Body of pancreas (tissue), 4 donors: ENCODE measurements at regions not wholly inside any gene's neighbourhood (a gene's known extent, or its start where the extent isn't known, plus 50 kb on each side); places are given as distances from the start of the nearest gene placed in this dataset.

Experiments
- ATAC-seq: fragments of 150-250 bp; one replicate; pipeline ENCODE4 v1.9.1; 2016
- DNase-seq, 4 donors: peaks; one replicate each; pipeline ENCODE4 v3.0.0-alpha.2; 2019
- H3K27ac ChIP-seq, 4 donors: fragments of 200-600 bp; sonication (generic); 1 replicate in 3 of 4; 2 replicates in 1 of 4; pipeline versions ENCODE4 v1.5.1 to v1.6.1; 2016 to 2019; ENCODE audit warnings: mild to moderate bottlenecking in 1 of 4, mixed read lengths in 1 of 4, moderate library complexity in 1 of 4
- H3K27me3 ChIP-seq, 2 donors: fragments of 200-600 bp; sonication (generic); one replicate each; pipeline ENCODE4 v1.6.0; 2016; ENCODE audit warnings: mild to moderate bottlenecking in 1 of 2
- H3K36me3 ChIP-seq, 2 donors: fragments of 200-600 bp; sonication (generic); replicated peaks in 1 of 2; 2 replicates each; pipeline ENCODE4 v1.5.1; 2016; ENCODE audit warnings: low read depth in 2 of 2; ENCODE audit not compliant: insufficient read depth in 1 of 2
- H3K4me1 ChIP-seq: fragments of 200-600 bp; sonication (generic); one replicate; pipeline ENCODE4 v1.6.0; 2016
- H3K4me3 ChIP-seq, 2 donors: fragments of 200-600 bp; sonication (generic); 1 replicate in 1 of 2; 2 replicates in 1 of 2; pipeline ENCODE4 v1.5.1; 2016 to 2019
- H3K9me3 ChIP-seq, 3 donors: fragments of 200-600 bp; sonication (generic); 1 replicate in 2 of 3; 2 replicates in 1 of 3; pipeline ENCODE4 v1.5.1; 2016
- CTCF ChIP-seq, 7 experiments: fragments of 450-650 bp in 4 of 7; fragments of 200-600 bp in 3 of 7; sonication (generic) in 3 of 7; IDR thresholded peaks; one replicate each; pipeline ENCODE4 v1.5.1; 2016 to 2019; ENCODE audit warnings: antibody characterized with exemption in 7 of 7
- POLR2A ChIP-seq, 3 donors: fragments of 450-650 bp; IDR thresholded peaks; one replicate each; pipeline ENCODE4 v1.6.1; 2016; ENCODE audit warnings: antibody characterized with exemption in 3 of 3, mild to moderate bottlenecking in 2 of 3
- WGBS, 2 donors: methylation state at CpG; one replicate each; pipeline ENCODE4 v1.1.5; 2017; 5-methylcytosine and 5-hydroxymethylcytosine counted together
- intact Hi-C: fragments of 100-400 bp; cut with DNase I; formaldehyde crosslinking; loops from one replicate; pipeline ENCODE4 v1.15.1; 2023

GRCh38 chr1:71285529-71285928 is 204.7 kb upstream of the ZRANB2 start:
- no peak for TF ChIP-seq POLR2A (IDR thresholded peaks at IDR 0.05)
- TF ChIP-seq CTCF (IDR thresholded peaks at IDR 0.05) = no peak
- H3K27ac ChIP-seq = no peak overlapping the region
- ATAC-seq (no peak), DNase-seq (no peak)
- intact Hi-C loops = no loop called here
- H3K4me1 ChIP-seq = no peaks in the 10 kb centered on the region
- H3K36me3 ChIP-seq = no peaks in the 10 kb centered on the region
- H3K4me3 ChIP-seq = no peak overlapping the region
- WGBS, 2 donors = 74 to 81% methylated on average over 1 of the region's 1 CpG
- H3K9me3 ChIP-seq = peaks cover 0 to 5% (median 0%) of the 10 kb centered on the region in 3 donors
- no peaks in the 10 kb centered on the region for H3K27me3 ChIP-seq

- ATAC-seq (no peak), DNase-seq (no peak)
- H3K9me3 ChIP-seq = no peaks in the 10 kb centered on the region
- H3K36me3 ChIP-seq = no peaks in the 10 kb centered on the region
- H3K27me3 ChIP-seq = no peaks in the 10 kb centered on the region
- no peak overlapping the region for H3K4me3 ChIP-seq
- intact Hi-C loops = no loop called here
- TF ChIP-seq POLR2A (IDR thresholded peaks at IDR 0.05) (no peak), CTCF (IDR thresholded peaks at IDR 0.05) (no peak)
- no peak overlapping the region for H3K27ac ChIP-seq
- H3K4me1 ChIP-seq = no peaks in the 10 kb centered on the region
Observed at GRCh38 chr1:71276466-71276865, 195.6 kb upstream of the ZRANB2 start.

- no peak for TF ChIP-seq CTCF (IDR thresholded peaks at IDR 0.05)
- no peak for TF ChIP-seq POLR2A (IDR thresholded peaks at IDR 0.05)
- no peak for ATAC-seq
- no peak for DNase-seq
Observed at GRCh38 chr1:71273334-71273733, 192.5 kb upstream of the ZRANB2 start.

GRCh38 chr1:71270394-71270915 is 189.6 kb upstream of the ZRANB2 start:
- TF ChIP-seq POLR2A (IDR thresholded peaks at IDR 0.05) (no peak), CTCF (IDR thresholded peaks at IDR 0.05) (no peak)

More at GRCh38 chr1:71273334-71273733, 192.5 kb upstream of the ZRANB2 start:
- H3K27me3 ChIP-seq = no peaks in the 10 kb centered on the region
- H3K36me3 ChIP-seq = no peaks in the 10 kb centered on the region
- no peak overlapping the region for H3K27ac ChIP-seq
- intact Hi-C loops = no loop called here
- H3K9me3 ChIP-seq = no peaks in the 10 kb centered on the region
- 63 to 64% methylated on average over 5 to 6 of the region's 6 CpGs for WGBS, 2 donors
- H3K4me3 ChIP-seq = no peak overlapping the region
- H3K4me1 ChIP-seq = no peaks in the 10 kb centered on the region

GRCh38 chr1:71269818-71270217 is 189.0 kb upstream of the ZRANB2 start:
- intact Hi-C loops = no loop called here
- Histone ChIP-seq H3K9me3 (no peaks in the 10 kb centered on the region), H3K27me3 (no peaks in the 10 kb centered on the region), H3K4me1 (no peaks in the 10 kb centered on the region), H3K27ac (no peak overlapping the region), H3K4me3 (no peak overlapping the region), H3K36me3 (no peaks in the 10 kb centered on the region)
- WGBS, 2 donors = 87 to 97% methylated on average over 1 of the region's 1 CpG
- TF ChIP-seq POLR2A (IDR thresholded peaks at IDR 0.05) (no peak), CTCF (IDR thresholded peaks at IDR 0.05) (no peak)
- ATAC-seq (no peak), DNase-seq (no peak)

More at GRCh38 chr1:71270394-71270915, 189.6 kb upstream of the ZRANB2 start:
- ATAC-seq (no peak), DNase-seq (no peak)
- Histone ChIP-seq H3K27me3 (no peaks in the 10 kb centered on the region), H3K36me3 (no peaks in the 10 kb centered on the region), H3K27ac (no peak overlapping the region), H3K9me3 (no peaks in the 10 kb centered on the region), H3K4me3 (no peak overlapping the region), H3K4me1 (no peaks in the 10 kb centered on the region)
- 68 to 76% methylated on average over 5 to 8 of the region's 8 CpGs for WGBS, 2 donors
- intact Hi-C loops = no loop called here
